PFSK-1 (cell line): ENCODE measurements at regions not wholly inside any gene's neighbourhood (a gene's known extent, or its start where the extent isn't known, plus 50 kb on each side); places are given as distances from the start of the nearest gene placed in this dataset.

Experiments used
- FOXP2 ChIP-seq: optimal IDR thresholded peaks from 2 replicates; pipeline ENCODE3; 2011; ENCODE audit warnings: borderline replicate concordance, control low read depth, inconsistent platforms; ENCODE audit not compliant: insufficient read depth; ENCODE audit errors: extremely low read length, extremely low read depth
- POLR2AphosphoS5 ChIP-seq: IDR thresholded peaks from 2 replicates; pipeline ENCODE4 v1.6.1; 2012; ENCODE audit warnings: low read depth, mild to moderate bottlenecking, control low read depth, low read length, moderate library complexity
- SIN3A ChIP-seq: IDR thresholded peaks from 2 replicates; pipeline ENCODE4 v1.6.1; 2012; ENCODE audit warnings: mild to moderate bottlenecking, low read length, moderate library complexity, borderline replicate concordance; ENCODE audit not compliant: insufficient read depth
- TAF1 ChIP-seq: IDR thresholded peaks from 2 replicates; pipeline ENCODE4 v1.6.1; 2012; ENCODE audit warnings: low read length, control low read depth, borderline replicate concordance; ENCODE audit not compliant: insufficient read depth
- TF ChIP-seq, protein P1 (sequence below), 2 experiments: IDR thresholded peaks; 2 replicates each; pipeline versions ENCODE4 v1.6.1 to v1.8.0; 2011 to 2012; ENCODE audit warnings: low read depth in 2 of 2, low read length in 2 of 2, control low read depth in 1 of 2, inconsistent platforms in 1 of 2, mild to moderate bottlenecking in 1 of 2, moderate library complexity in 1 of 2; ENCODE audit not compliant: insufficient read depth in 1 of 2

DNA sequence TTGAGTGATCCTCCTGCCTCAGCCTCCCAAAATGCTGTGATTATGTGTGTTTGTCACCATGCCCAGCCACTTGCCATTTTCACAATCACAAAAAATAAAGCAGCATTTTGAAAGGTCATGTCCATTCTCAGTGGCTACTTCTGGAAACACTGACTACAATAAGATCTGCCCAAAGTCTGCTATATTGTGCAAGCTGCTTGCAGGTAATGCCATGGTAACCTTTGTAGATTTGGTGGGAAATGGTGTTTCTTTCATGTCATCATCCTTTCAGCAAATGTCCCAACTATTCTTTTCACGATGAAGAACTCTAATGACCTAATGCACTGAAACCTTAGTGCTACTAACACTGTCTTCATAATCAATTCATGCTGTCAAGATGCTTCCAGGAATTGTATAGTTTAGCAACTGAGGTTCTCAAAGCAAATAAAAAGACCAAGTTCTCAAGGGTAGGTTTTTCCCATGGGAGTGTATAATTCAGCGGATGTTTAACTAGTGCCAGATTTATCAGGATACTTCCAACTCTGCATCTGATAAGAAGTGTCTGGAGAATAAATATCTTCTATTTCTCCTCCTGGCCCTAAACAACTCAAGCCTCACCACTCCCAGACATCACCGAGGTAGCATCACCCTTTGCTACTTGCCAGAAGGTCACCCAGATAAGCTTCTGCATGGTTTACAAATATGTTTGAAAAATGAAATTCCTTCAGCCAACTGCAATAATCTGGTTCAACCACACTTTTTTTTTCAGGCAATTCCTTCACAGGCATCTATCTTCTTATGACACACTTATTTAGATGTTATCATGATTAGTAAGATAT, 132.0 kb upstream of the ZC3H11B start:
- no peak for TF ChIP-seq TAF1
- TF ChIP-seq FOXP2, result no peak
- TF ChIP-seq SIN3A, result no peak
- no peak for TF ChIP-seq POLR2AphosphoS5
- TF ChIP-seq, protein P1, sequence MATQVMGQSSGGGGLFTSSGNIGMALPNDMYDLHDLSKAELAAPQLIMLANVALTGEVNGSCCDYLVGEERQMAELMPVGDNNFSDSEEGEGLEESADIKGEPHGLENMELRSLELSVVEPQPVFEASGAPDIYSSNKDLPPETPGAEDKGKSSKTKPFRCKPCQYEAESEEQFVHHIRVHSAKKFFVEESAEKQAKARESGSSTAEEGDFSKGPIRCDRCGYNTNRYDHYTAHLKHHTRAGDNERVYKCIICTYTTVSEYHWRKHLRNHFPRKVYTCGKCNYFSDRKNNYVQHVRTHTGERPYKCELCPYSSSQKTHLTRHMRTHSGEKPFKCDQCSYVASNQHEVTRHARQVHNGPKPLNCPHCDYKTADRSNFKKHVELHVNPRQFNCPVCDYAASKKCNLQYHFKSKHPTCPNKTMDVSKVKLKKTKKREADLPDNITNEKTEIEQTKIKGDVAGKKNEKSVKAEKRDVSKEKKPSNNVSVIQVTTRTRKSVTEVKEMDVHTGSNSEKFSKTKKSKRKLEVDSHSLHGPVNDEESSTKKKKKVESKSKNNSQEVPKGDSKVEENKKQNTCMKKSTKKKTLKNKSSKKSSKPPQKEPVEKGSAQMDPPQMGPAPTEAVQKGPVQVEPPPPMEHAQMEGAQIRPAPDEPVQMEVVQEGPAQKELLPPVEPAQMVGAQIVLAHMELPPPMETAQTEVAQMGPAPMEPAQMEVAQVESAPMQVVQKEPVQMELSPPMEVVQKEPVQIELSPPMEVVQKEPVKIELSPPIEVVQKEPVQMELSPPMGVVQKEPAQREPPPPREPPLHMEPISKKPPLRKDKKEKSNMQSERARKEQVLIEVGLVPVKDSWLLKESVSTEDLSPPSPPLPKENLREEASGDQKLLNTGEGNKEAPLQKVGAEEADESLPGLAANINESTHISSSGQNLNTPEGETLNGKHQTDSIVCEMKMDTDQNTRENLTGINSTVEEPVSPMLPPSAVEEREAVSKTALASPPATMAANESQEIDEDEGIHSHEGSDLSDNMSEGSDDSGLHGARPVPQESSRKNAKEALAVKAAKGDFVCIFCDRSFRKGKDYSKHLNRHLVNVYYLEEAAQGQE (IDR thresholded peaks at IDR 0.05; ENCODE audit: insufficient read depth in 1 of 2, low read depth in 2 of 2, low read length in 2 of 2), result no peak

DNA sequence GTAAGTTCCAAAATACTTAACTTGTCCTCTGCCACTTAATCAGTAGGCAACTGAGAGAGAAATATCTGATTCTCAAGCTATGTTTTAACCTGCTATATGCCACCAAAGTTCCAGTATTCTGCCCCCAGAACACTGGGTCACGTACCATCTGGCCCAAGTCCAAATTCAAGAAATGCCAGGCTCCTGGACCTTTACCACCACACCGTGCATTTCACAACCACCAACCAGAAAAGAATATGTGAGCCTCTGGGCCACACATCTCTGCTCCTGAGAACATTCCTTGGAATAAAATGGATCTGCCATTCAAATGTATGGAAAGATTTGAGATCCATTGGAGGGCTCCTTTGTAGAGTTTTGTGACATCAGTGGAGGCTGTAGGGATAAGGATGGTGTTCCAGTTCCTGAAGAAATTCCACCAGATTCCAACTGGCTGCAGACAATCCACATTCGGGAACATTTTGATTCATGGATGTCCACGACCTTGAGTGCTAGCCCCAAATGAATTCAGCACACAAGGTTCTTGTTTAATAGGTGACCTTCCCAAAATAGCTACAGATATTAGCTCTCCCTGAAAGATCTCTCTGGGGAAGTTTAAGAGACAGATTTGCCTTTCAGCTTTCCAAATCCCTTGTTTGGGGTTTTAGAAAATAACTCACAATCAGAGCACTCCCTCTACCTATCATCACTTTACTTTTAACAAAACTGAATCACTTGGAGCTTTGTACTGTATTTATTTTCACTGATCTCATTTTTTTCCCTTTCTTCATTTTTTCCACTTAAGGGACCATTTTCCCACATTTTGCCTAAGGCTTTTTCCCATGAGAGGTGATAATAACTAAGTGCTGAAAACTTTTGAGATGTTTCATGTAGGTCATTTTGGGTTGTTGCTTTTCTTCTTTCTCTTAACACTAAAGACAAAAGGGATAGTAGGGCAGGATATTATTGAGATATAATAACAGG, 128.4 kb upstream of the ZC3H11B start:
- no peak for TF ChIP-seq FOXP2

- TF ChIP-seq, protein P1 (IDR thresholded peaks at IDR 0.05; ENCODE audit: insufficient read depth in 1 of 2, low read depth in 2 of 2, low read length in 2 of 2), result no peak
Measured at GRCh38 chr1:219733511-219734174, 120.7 kb upstream of the ZC3H11B start.

GRCh38 chr1:219732814-219733491, 120.0 kb upstream of the ZC3H11B start:
- TF ChIP-seq TAF1, result no peak
- TF ChIP-seq, protein P1 (IDR thresholded peaks at IDR 0.05; ENCODE audit: insufficient read depth in 1 of 2, low read depth in 2 of 2, low read length in 2 of 2), result no peak
- no peak for TF ChIP-seq SIN3A
- no peak for TF ChIP-seq FOXP2
- no peak for TF ChIP-seq POLR2AphosphoS5

DNA sequence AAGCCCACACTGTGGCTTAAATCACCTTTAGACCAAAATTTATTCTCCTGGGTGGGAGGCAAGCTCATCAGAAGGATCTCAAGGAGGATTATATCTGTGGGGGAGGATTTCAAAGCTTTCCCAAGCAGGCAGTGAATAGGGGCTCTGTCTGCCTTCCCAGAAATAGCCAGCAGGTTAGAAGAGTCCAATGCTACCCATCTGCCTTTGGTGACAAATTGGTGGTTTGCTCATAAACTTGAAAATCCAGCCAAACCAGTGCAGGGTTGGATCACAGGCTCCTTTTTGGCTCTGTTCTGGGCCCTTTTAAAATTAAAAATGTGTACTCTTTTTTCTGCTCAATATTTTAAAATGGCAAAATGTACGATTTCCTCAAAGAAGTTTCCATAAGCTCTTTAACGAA, 118.9 kb upstream of the ZC3H11B start:
- TF ChIP-seq SIN3A (no peak), TAF1 (no peak), FOXP2 (no peak), POLR2AphosphoS5 (no peak)
- TF ChIP-seq, protein P1 (IDR thresholded peaks at IDR 0.05; ENCODE audit: insufficient read depth in 1 of 2, low read depth in 2 of 2, low read length in 2 of 2), result no peak
